Mammary epithelial cell (primary cell): ENCODE measurements at regions not wholly inside any gene's neighbourhood (a gene's known extent, or its start where the extent isn't known, plus 50 kb on each side); places are given as distances from the start of the nearest gene placed in this dataset.

Experiments used
- EZH2 ChIP-seq: IDR thresholded peaks from 2 replicates; pipeline ENCODE4 v1.6.1; 2012; ENCODE audit warnings: low read length, inconsistent platforms, borderline replicate concordance
- TF ChIP-seq, protein P1 (sequence below), 2 donors: IDR thresholded peaks in 1 of 2; conservative IDR thresholded peaks in 1 of 2; 2 replicates each; pipeline ENCODE4 v1.5.1; 2011 to 2012; ENCODE audit warnings: inconsistent platforms in 2 of 2, low read length in 2 of 2, mild to moderate bottlenecking in 2 of 2, control low read depth in 1 of 2, low read depth in 1 of 2; ENCODE audit not compliant: insufficient read depth in 1 of 2; ENCODE audit errors: extremely low read depth in 1 of 2

DNA sequence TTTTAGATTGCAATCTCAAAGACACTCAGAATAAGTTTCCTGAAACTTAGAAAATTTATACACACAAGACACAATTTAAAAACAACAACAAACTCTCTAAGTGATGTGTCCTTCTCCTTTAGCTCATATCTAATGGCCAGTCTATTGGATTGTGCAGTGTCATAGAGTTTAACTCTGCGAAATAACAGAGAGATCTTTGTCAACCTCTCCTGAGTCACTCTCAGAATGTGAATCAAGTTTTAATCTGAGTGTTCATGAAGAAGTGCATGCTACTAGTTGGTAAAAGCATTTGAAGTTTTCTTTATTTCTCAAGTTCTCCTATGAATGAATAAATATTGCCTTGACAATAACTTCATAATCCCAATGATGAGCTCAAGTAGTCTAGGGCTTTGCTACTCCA, 284.5 kb upstream of the DNAJC19 start:
- TF ChIP-seq EZH2, result no peak
- TF ChIP-seq, protein P1, sequence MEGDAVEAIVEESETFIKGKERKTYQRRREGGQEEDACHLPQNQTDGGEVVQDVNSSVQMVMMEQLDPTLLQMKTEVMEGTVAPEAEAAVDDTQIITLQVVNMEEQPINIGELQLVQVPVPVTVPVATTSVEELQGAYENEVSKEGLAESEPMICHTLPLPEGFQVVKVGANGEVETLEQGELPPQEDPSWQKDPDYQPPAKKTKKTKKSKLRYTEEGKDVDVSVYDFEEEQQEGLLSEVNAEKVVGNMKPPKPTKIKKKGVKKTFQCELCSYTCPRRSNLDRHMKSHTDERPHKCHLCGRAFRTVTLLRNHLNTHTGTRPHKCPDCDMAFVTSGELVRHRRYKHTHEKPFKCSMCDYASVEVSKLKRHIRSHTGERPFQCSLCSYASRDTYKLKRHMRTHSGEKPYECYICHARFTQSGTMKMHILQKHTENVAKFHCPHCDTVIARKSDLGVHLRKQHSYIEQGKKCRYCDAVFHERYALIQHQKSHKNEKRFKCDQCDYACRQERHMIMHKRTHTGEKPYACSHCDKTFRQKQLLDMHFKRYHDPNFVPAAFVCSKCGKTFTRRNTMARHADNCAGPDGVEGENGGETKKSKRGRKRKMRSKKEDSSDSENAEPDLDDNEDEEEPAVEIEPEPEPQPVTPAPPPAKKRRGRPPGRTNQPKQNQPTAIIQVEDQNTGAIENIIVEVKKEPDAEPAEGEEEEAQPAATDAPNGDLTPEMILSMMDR (conservative IDR thresholded peaks at IDR 0.05 in 1 of 2, IDR thresholded peaks at IDR 0.05 in 1 of 2; ENCODE audit: extremely low read depth in 1 of 2, insufficient read depth in 1 of 2, low read depth in 1 of 2, low read length in 2 of 2), result no peak
